CD14-positive monocyte (primary cell): ENCODE measurements at regions not wholly inside any gene's neighbourhood (a gene's known extent, or its start where the extent isn't known, plus 50 kb on each side); places are given as distances from the start of the nearest gene placed in this dataset.

Experiments used
- DNase-seq, 3 donors: peaks; one replicate each; pipeline ENCODE4 v3.0.0-alpha.2; 2011 to 2022
- H2AFZ ChIP-seq: 2 replicates; pipeline ENCODE4 v1.6.0; 2012; ENCODE audit warnings: mild to moderate bottlenecking, low read depth, low read length, inconsistent platforms; ENCODE audit not compliant: insufficient read depth, poor library complexity, severe bottlenecking
- H3K27ac ChIP-seq, 2 donors: 1 replicate in 1 of 2; 2 replicates in 1 of 2; pipeline ENCODE4 v1.5.1; 2012 to 2013; ENCODE audit warnings: low read length in 2 of 2, control low read depth in 1 of 2, inconsistent platforms in 1 of 2, low read depth in 1 of 2, mild to moderate bottlenecking in 1 of 2
- H3K27me3 ChIP-seq, 2 donors: one replicate each; pipeline versions ENCODE4 v1.6.0 to v1.6.1; 2011 to 2013; ENCODE audit warnings: low read length in 2 of 2; ENCODE audit not compliant: control insufficient read depth in 2 of 2, insufficient read depth in 2 of 2
- H3K36me3 ChIP-seq, 2 donors: replicated peaks in 1 of 2; 1 replicate in 1 of 2; 2 replicates in 1 of 2; pipeline versions ENCODE4 v1.5.1 to v1.6.1; 2012 to 2013; ENCODE audit warnings: low read length in 2 of 2, control low read depth in 1 of 2, inconsistent platforms in 1 of 2, mild to moderate bottlenecking in 1 of 2; ENCODE audit not compliant: insufficient read depth in 2 of 2, control insufficient read depth in 1 of 2
- H3K4me1 ChIP-seq, 2 donors: 1 replicate in 1 of 2; 2 replicates in 1 of 2; pipeline versions ENCODE4 v1.5.1 to v1.6.1; 2012 to 2013; ENCODE audit warnings: low read length in 2 of 2, control low read depth in 1 of 2, inconsistent platforms in 1 of 2, mild to moderate bottlenecking in 1 of 2, moderate library complexity in 1 of 2; ENCODE audit not compliant: insufficient read depth in 2 of 2, control insufficient read depth in 1 of 2
- H3K4me2 ChIP-seq: replicated peaks from 2 replicates; pipeline ENCODE3; 2012; ENCODE audit warnings: low read length, moderate library complexity, mild to moderate bottlenecking; ENCODE audit not compliant: poor library complexity, severe bottlenecking; ENCODE audit errors: extremely low read depth
- H3K4me3 ChIP-seq, 3 experiments: fragments of 200-600 bp in 1 of 3; sonication (generic) in 1 of 3; replicated peaks in 1 of 3; 1 replicate in 2 of 3; 2 replicates in 1 of 3; pipeline ENCODE4 v1.5.1; 2011 to 2013; ENCODE audit warnings: low read length in 3 of 3, mild to moderate bottlenecking in 3 of 3, control low read depth in 2 of 3, low read depth in 2 of 3, inconsistent platforms in 1 of 3, moderate library complexity in 1 of 3
- H3K79me2 ChIP-seq: 2 replicates; pipeline ENCODE4 v1.6.0; 2012; ENCODE audit warnings: mild to moderate bottlenecking, control low read depth, inconsistent platforms, low read length, moderate library complexity; ENCODE audit not compliant: insufficient read depth
- H3K9ac ChIP-seq: 2 replicates; pipeline ENCODE4 v1.6.0; 2017; ENCODE audit warnings: low read length, mild to moderate bottlenecking; ENCODE audit not compliant: insufficient read depth, poor library complexity, severe bottlenecking
- H3K9me3 ChIP-seq, 2 donors: replicated peaks in 1 of 2; 1 replicate in 1 of 2; 2 replicates in 1 of 2; pipeline versions ENCODE4 v1.5.1 to v1.6.1; 2012 to 2013; ENCODE audit warnings: low read length in 2 of 2, control low read depth in 1 of 2; ENCODE audit not compliant: control insufficient read depth in 1 of 2, insufficient read depth in 1 of 2
- H4K20me1 ChIP-seq: 2 replicates; pipeline ENCODE4 v1.6.0; 2012; ENCODE audit warnings: mild to moderate bottlenecking, low read length, control low read depth, moderate library complexity; ENCODE audit not compliant: insufficient read depth
- H3K27ac Mint-ChIP-seq, 7 donors: one replicate each; pipeline ENCODE4 v1.8.0; 2020; ENCODE audit warnings: mild to moderate bottlenecking in 7 of 7, mixed read lengths in 7 of 7, moderate library complexity in 6 of 7, inconsistent platforms in 2 of 7
- H3K27me3 Mint-ChIP-seq, 3 donors: one replicate each; pipeline ENCODE4 v1.8.0; 2021 to 2022; ENCODE audit warnings: low read depth in 3 of 3, mild to moderate bottlenecking in 3 of 3, mixed read lengths in 3 of 3, moderate library complexity in 3 of 3, inconsistent platforms in 1 of 3
- H3K36me3 Mint-ChIP-seq, 2 donors: one replicate each; pipeline ENCODE4 v1.8.0; 2020; ENCODE audit warnings: mixed read lengths in 2 of 2, inconsistent platforms in 1 of 2, mild to moderate bottlenecking in 1 of 2
- H3K4me1 Mint-ChIP-seq: one replicate; pipeline ENCODE4 v1.8.0; 2020; ENCODE audit warnings: mild to moderate bottlenecking, mixed read lengths
- H3K4me3 Mint-ChIP-seq, 2 donors: one replicate each; pipeline ENCODE4 v1.8.0; 2020; ENCODE audit warnings: mild to moderate bottlenecking in 2 of 2, mixed read lengths in 2 of 2, moderate library complexity in 1 of 2
- H3K9me3 Mint-ChIP-seq, 7 donors: one replicate each; pipeline ENCODE4 v1.8.0; 2020 to 2022; ENCODE audit warnings: mixed read lengths in 7 of 7, mild to moderate bottlenecking in 6 of 7, moderate library complexity in 6 of 7, inconsistent platforms in 2 of 7
- CTCF ChIP-seq: fragments of 200-600 bp; IDR thresholded peaks from one replicate; pipeline ENCODE4 v1.8.0; 2022; ENCODE audit warnings: antibody characterized with exemption, mild to moderate bottlenecking
- WGBS: methylation state at CpG from one replicate; pipeline ENCODE4 v1.1.5; 2013; ENCODE audit warnings: missing lambda C conversion rate; ENCODE audit not compliant: insufficient coverage; 5-methylcytosine and 5-hydroxymethylcytosine counted together
- intact Hi-C, 2 donors: fragments of 100-400 bp; cut with micrococcal nuclease; formaldehyde crosslinking; loops; one replicate each; pipeline versions ENCODE4 v1.15.0 to v1.15.1; 2023

- H3K4me3 ChIP-seq, result no peak overlapping the region
- intact Hi-C loops, result no loop called here
- H3K9me3 Mint-ChIP-seq, result no peaks in the 10 kb centered on the region
Observed at GRCh38 chr6:126437205-126437604, 97.3 kb downstream of the CENPW start.

GRCh38 chr6:126439040-126439439 lies 99.1 kb downstream of the CENPW start:
- no peaks in the 10 kb centered on the region for H3K36me3 Mint-ChIP-seq
- no peak for TF ChIP-seq CTCF
- no peaks in the 10 kb centered on the region for H3K4me1 Mint-ChIP-seq
- no peaks in the 10 kb centered on the region for H3K9me3 Mint-ChIP-seq
- no peak overlapping the region for H3K27ac ChIP-seq
- peaks cover 0 to under 1% (median 0%) of the 10 kb centered on the region in 3 donors for H3K27me3 Mint-ChIP-seq
- H3K27me3 ChIP-seq, result no peaks in the 10 kb centered on the region
- H3K9ac ChIP-seq, result no peak overlapping the region
- no peak overlapping the region for H3K4me3 ChIP-seq
- no peak overlapping the region for H3K27ac Mint-ChIP-seq
- H2AFZ ChIP-seq, result no peak overlapping the region
- H3K4me3 Mint-ChIP-seq, result no peak overlapping the region
- DNase-seq, result no peak
- H3K79me2 ChIP-seq, result no peaks in the 10 kb centered on the region
- no peaks in the 10 kb centered on the region for H3K9me3 ChIP-seq
- intact Hi-C loops, result no loop called here
- 100% methylated on average over 1 of the region's 1 CpG for WGBS
- no peaks in the 10 kb centered on the region for H4K20me1 ChIP-seq
- H3K36me3 ChIP-seq, result no peaks in the 10 kb centered on the region
- H3K4me2 ChIP-seq, result no peak overlapping the region
- no peaks in the 10 kb centered on the region for H3K4me1 ChIP-seq

More at GRCh38 chr6:126437205-126437604, 97.3 kb downstream of the CENPW start:
- H2AFZ ChIP-seq, result no peak overlapping the region
- DNase-seq, result no peak
- no peak overlapping the region for H3K4me3 Mint-ChIP-seq
- no peaks in the 10 kb centered on the region for H3K9me3 ChIP-seq
- no peak overlapping the region for H3K27ac ChIP-seq
- no peaks in the 10 kb centered on the region for H3K36me3 ChIP-seq
- H3K9ac ChIP-seq, result no peak overlapping the region
- H3K4me2 ChIP-seq, result no peak overlapping the region
- H3K27me3 Mint-ChIP-seq, result no peaks in the 10 kb centered on the region
- H3K79me2 ChIP-seq, result no peaks in the 10 kb centered on the region
- H3K36me3 Mint-ChIP-seq, result no peaks in the 10 kb centered on the region
- no peak overlapping the region for H3K27ac Mint-ChIP-seq
- H3K4me1 ChIP-seq, result no peaks in the 10 kb centered on the region
- H3K4me1 Mint-ChIP-seq, result no peaks in the 10 kb centered on the region
- no peak for TF ChIP-seq CTCF
- no peaks in the 10 kb centered on the region for H3K27me3 ChIP-seq
- no peaks in the 10 kb centered on the region for H4K20me1 ChIP-seq
